ENCODE measurements at regions not wholly inside any gene's neighbourhood (a gene's known extent, or its start where the extent isn't known, plus 50 kb on each side); places are given as distances from the start of the nearest gene placed in this dataset.
A peak's percentile ranks its signal among the peaks of the same experiment; 100 is the strongest.

DNA sequence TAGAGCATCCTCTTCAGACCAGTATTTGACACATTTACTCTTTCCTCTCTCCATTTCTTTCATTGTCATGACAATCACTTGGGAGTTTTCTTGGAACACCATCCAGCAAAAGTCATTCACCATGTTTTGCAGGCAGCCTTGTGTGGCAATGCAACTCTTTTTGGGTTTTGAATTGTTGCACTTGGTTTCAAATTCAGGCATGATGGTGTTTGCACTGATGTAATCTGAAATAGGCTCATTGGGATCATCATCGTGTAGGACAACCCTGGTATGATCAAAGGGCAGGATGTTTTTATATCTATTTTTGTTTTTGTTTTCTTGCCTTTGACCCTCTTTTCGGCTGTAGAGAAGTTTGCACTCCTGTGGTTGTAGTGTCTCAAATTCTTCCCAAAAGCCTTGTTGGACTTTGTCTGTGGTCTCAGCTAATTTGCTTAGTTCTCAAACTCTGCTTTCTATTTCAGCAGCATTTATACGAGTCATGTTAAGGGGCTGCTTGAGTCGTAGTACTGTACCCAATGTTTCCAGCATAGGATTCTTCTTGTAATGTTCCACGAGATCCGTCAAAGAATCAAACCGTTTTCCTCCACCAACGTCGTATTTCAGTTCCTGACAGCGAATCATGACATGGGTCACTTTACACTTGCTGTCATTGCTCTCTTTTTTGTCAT, 160.8 kb upstream of the TNFAIP3 start:
- H3K27me3 ChIP-seq, result no peaks in the 10 kb centered on the region
- no peak overlapping the region for H3K4me3 ChIP-seq
- peaks cover 3 to 12% (median 7%) of the 10 kb centered on the region in 3 donors for H3K4me1 ChIP-seq
- no peak overlapping the region for H3K27ac ChIP-seq
- no peak for ATAC-seq
- no peaks in the 10 kb centered on the region for H3K36me3 ChIP-seq
- TF ChIP-seq, protein P1, sequence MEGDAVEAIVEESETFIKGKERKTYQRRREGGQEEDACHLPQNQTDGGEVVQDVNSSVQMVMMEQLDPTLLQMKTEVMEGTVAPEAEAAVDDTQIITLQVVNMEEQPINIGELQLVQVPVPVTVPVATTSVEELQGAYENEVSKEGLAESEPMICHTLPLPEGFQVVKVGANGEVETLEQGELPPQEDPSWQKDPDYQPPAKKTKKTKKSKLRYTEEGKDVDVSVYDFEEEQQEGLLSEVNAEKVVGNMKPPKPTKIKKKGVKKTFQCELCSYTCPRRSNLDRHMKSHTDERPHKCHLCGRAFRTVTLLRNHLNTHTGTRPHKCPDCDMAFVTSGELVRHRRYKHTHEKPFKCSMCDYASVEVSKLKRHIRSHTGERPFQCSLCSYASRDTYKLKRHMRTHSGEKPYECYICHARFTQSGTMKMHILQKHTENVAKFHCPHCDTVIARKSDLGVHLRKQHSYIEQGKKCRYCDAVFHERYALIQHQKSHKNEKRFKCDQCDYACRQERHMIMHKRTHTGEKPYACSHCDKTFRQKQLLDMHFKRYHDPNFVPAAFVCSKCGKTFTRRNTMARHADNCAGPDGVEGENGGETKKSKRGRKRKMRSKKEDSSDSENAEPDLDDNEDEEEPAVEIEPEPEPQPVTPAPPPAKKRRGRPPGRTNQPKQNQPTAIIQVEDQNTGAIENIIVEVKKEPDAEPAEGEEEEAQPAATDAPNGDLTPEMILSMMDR (IDR thresholded peaks at IDR 0.05), result no peak
- TF ChIP-seq POLR2AphosphoS5 (IDR thresholded peaks at IDR 0.05) (no peak), POLR2A (IDR thresholded peaks at IDR 0.05) (no peak), EP300 (IDR thresholded peaks at IDR 0.05) (no peak)
- WGBS, 2 donors (ENCODE audit: low coverage in 1 of 2), result 65 to 67% methylated on average over 3 to 10 of the region's 10 CpGs
- H3K9me3 ChIP-seq, result no peaks in the 10 kb centered on the region

DNA sequence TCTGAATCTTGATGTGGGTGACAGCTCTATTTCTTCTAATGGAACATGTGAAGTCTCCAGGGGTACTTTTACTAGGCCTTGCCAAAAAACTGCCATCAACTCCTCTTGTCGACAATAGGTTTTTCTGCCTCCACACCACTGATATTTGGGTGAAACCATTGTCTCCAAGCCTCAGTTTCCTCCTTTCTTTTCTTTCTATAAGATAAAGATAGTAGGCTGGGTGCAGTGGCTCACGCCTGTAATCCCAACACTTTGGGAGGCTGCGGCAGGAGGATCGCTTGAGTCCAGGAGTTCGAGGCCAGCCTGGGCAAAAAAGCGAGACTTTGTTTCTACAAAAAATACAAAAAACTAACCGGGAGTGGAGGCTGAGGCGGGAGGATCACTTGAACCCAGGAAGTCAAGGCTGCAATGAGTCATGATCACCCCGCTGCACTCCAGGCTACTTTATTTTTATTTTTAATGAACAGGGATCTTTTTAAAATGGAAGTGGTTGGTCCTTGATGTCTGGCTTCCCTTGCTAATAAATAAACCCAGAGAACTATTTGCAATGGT, 159.9 kb upstream of the TNFAIP3 start:
- Histone ChIP-seq H3K27me3 (no peaks in the 10 kb centered on the region), H3K4me1 (peaks cover 3 to 12% (median 7%) of the 10 kb centered on the region in 3 donors), H3K4me3 (no peak overlapping the region), H3K9me3 (no peaks in the 10 kb centered on the region), H3K27ac (peak overlapping the region in 1 of 4 donors; percentile 7), H3K36me3 (no peaks in the 10 kb centered on the region)
- ATAC-seq, result no peak
- TF ChIP-seq POLR2AphosphoS5 (IDR thresholded peaks at IDR 0.05) (no peak), EP300 (IDR thresholded peaks at IDR 0.05) (no peak), POLR2A (IDR thresholded peaks at IDR 0.05) (no peak)
- TF ChIP-seq, protein P1 (IDR thresholded peaks at IDR 0.05), result no peak
- 82 to 87% methylated on average over 7 to 8 of the region's 9 CpGs for WGBS, 2 donors (ENCODE audit: low coverage in 1 of 2)

DNA sequence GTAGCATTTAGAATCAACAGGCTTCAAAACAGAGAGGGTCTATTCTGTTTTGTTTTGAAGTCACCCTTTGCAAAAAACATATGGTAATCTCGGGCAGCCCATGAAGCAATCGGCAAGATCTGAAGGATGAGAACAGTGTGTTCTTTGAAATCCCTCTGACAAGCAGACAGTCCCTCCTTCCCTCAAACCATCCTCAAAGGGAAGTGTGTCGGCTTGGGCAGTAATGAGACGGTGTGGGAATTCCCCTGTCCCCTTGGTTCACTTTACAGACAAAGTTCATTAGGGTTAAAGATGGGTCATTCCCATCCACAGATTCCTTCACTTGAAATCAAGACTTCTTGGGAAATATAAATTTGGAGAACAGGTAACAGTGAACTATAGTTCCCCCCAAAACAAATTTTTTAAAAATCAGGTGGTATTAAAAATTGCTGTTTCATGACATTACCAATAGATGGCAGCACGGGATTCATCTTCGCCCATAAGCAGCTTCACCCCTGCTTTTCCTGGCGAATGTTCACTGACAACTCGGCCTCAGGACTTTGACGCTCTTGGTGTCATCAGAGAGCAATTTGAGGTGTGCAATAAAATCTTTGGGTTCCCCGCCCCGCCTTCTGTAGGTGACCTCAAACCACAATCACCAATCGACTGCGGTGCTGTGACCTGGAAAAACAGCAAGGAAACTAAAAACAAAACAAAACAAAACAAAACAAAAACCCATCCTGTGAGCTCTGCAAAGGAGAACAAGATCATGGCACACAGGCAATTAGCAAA, 159.3 kb upstream of the TNFAIP3 start:
- Histone ChIP-seq H3K27me3 (no peaks in the 10 kb centered on the region), H3K36me3 (no peaks in the 10 kb centered on the region), H3K27ac (peak overlapping the region in 1 of 4 donors; percentile 7), H3K4me1 (peaks cover 3 to 12% (median 7%) of the 10 kb centered on the region in 3 donors), H3K4me3 (no peak overlapping the region), H3K9me3 (no peaks in the 10 kb centered on the region)
- peak; percentile 63 for ATAC-seq
- 4 to 17% methylated on average over 12 to 13 of the region's 13 CpGs for WGBS, 2 donors (ENCODE audit: low coverage in 1 of 2)
- no peak for TF ChIP-seq POLR2AphosphoS5 (IDR thresholded peaks at IDR 0.05)
- no peak for TF ChIP-seq POLR2A (IDR thresholded peaks at IDR 0.05)
- TF ChIP-seq, protein P1 (IDR thresholded peaks at IDR 0.05), result peak; percentile 56 to 83 (median 78)
- TF ChIP-seq EP300 (IDR thresholded peaks at IDR 0.05), result no peak

DNA sequence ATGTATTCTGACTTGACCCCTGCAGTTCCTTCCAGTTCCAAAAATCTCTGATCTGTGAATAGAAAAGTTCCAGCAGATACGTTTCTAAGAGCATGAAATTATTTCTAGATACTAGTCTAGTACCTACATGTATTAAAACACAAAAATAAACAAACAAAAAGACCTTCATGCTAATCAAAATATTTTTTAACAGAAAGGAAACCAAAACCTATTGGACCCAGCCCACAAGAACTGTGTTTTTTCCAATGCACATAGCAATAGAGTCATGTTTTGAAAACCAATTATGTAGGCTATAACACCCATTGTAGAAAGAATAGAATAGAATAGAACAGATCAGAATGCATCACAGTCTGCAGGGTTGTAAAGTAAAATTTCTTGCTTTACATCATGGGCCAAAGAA, 158.6 kb upstream of the TNFAIP3 start:
- Histone ChIP-seq H3K27me3 (no peaks in the 10 kb centered on the region), H3K4me3 (no peak overlapping the region), H3K27ac (no peak overlapping the region), H3K4me1 (peaks cover 3 to 12% (median 7%) of the 10 kb centered on the region in 3 donors), H3K36me3 (no peaks in the 10 kb centered on the region), H3K9me3 (no peaks in the 10 kb centered on the region)
- ATAC-seq, result no peak
- WGBS, 2 donors (ENCODE audit: low coverage in 1 of 2), result 33 to 45% methylated on average over 1 of the region's 1 CpG
- TF ChIP-seq EP300 (IDR thresholded peaks at IDR 0.05) (no peak), POLR2A (IDR thresholded peaks at IDR 0.05) (no peak), POLR2AphosphoS5 (IDR thresholded peaks at IDR 0.05) (no peak)
- TF ChIP-seq, protein P1 (IDR thresholded peaks at IDR 0.05), result no peak

Data from gastroesophageal sphincter (tissue), 4 donors.